Vagina (tissue), 2 donors: ENCODE measurements at regions not wholly inside any gene's neighbourhood (a gene's known extent, or its start where the extent isn't known, plus 50 kb on each side); places are given as distances from the start of the nearest gene placed in this dataset.

Experiments used
- CTCF ChIP-seq, 3 experiments: fragments of 450-650 bp in 2 of 3; fragments of 200-600 bp in 1 of 3; sonication (generic) in 1 of 3; IDR thresholded peaks; one replicate each; pipeline ENCODE4 v1.5.1; 2017 to 2019; ENCODE audit warnings: antibody characterized with exemption in 3 of 3, mild to moderate bottlenecking in 2 of 3, moderate library complexity in 2 of 3
- POLR2A ChIP-seq, 2 donors: fragments of 450-650 bp; IDR thresholded peaks; one replicate each; pipeline ENCODE4 v1.6.1; 2017; ENCODE audit warnings: antibody characterized with exemption in 2 of 2, mild to moderate bottlenecking in 2 of 2, moderate library complexity in 2 of 2

- TF ChIP-seq POLR2A (IDR thresholded peaks at IDR 0.05) (no peak), CTCF (IDR thresholded peaks at IDR 0.05) (no peak)
Observed at GRCh38 chr2:111626037-111626864, 257.7 kb downstream of the ANAPC1 start.
